Large intestine (tissue), 3 donors: ENCODE measurements at regions not wholly inside any gene's neighbourhood (a gene's known extent, or its start where the extent isn't known, plus 50 kb on each side); places are given as distances from the start of the nearest gene placed in this dataset.

Source experiments
- DNase-seq, 2 donors: peaks; one replicate each; pipeline versions ENCODE4 v3.0.0 to v3.0.0-alpha.2; 2013
- H3K27ac ChIP-seq: one replicate; pipeline ENCODE4 v1.5.1; 2013; ENCODE audit warnings: low read length
- H3K27me3 ChIP-seq: 2 replicates; pipeline ENCODE4 v1.6.1; 2013; ENCODE audit warnings: low read length; ENCODE audit not compliant: control insufficient read depth, insufficient read depth
- H3K36me3 ChIP-seq: 2 replicates; pipeline ENCODE4 v1.6.1; 2013; ENCODE audit warnings: low read length; ENCODE audit not compliant: control insufficient read depth, insufficient read depth
- H3K4me1 ChIP-seq: one replicate; pipeline ENCODE4 v1.6.1; 2013; ENCODE audit warnings: low read length; ENCODE audit not compliant: control insufficient read depth, insufficient read depth
- H3K4me3 ChIP-seq: one replicate; pipeline ENCODE4 v1.5.1; 2013; ENCODE audit warnings: low read length
- H3K9me3 ChIP-seq: one replicate; pipeline ENCODE4 v1.6.1; 2013; ENCODE audit warnings: mild to moderate bottlenecking, low read depth, low read length, moderate library complexity; ENCODE audit not compliant: control insufficient read depth
- WGBS: methylation state at CpG from one replicate; pipeline ENCODE4 v1.1.5; 2013; ENCODE audit warnings: low lambda C conversion rate; ENCODE audit not compliant: insufficient coverage; 5-methylcytosine and 5-hydroxymethylcytosine counted together

- Histone ChIP-seq H3K4me1 (no peaks in the 10 kb centered on the region), H3K36me3 (no peaks in the 10 kb centered on the region), H3K4me3 (no peak overlapping the region), H3K9me3 (no peaks in the 10 kb centered on the region), H3K27ac (no peak overlapping the region), H3K27me3 (peaks cover 2% of the 10 kb centered on the region)
- 83% methylated on average over 2 of the region's 2 CpGs for WGBS
- peak in 1 of 2 donors; percentile 20 for DNase-seq
These were observed 103.0 kb downstream of the SLC30A10 start for GRCh38 chr1:219825355-219825754.

- peaks cover 2% of the 10 kb centered on the region for H3K27me3 ChIP-seq
- 77% methylated on average over 2 of the region's 2 CpGs for WGBS
These were observed 104.0 kb downstream of the SLC30A10 start for GRCh38 chr1:219824338-219824737.

GRCh38 chr1:219820551-219820950, 107.8 kb downstream of the SLC30A10 start:
- H3K27me3 ChIP-seq, result peaks cover 9% of the 10 kb centered on the region
- DNase-seq, result no peak
- H3K9me3 ChIP-seq, result no peaks in the 10 kb centered on the region
- no peak overlapping the region for H3K4me3 ChIP-seq
- H3K36me3 ChIP-seq, result no peaks in the 10 kb centered on the region
- WGBS, result no CpG with 5 or more reads among the region's 2 CpGs
- H3K27ac ChIP-seq, result no peak overlapping the region
- no peaks in the 10 kb centered on the region for H3K4me1 ChIP-seq

More at GRCh38 chr1:219824338-219824737, 104.0 kb downstream of the SLC30A10 start:
- Histone ChIP-seq H3K9me3 (no peaks in the 10 kb centered on the region), H3K27ac (no peak overlapping the region), H3K4me1 (no peaks in the 10 kb centered on the region), H3K4me3 (no peak overlapping the region), H3K36me3 (no peaks in the 10 kb centered on the region)
- no peak for DNase-seq

GRCh38 chr1:219817914-219818313, 110.4 kb downstream of the SLC30A10 start:
- no peak overlapping the region for H3K27ac ChIP-seq
- no peak for DNase-seq

GRCh38 chr1:219813294-219813693, 115.1 kb downstream of the SLC30A10 start:
- DNase-seq, result no peak
- Histone ChIP-seq H3K9me3 (no peaks in the 10 kb centered on the region), H3K27me3 (peaks cover 25% of the 10 kb centered on the region), H3K27ac (no peak overlapping the region), H3K4me3 (no peak overlapping the region), H3K36me3 (no peaks in the 10 kb centered on the region), H3K4me1 (no peaks in the 10 kb centered on the region)
- no CpG with 5 or more reads among the region's 1 CpG for WGBS

More at GRCh38 chr1:219817914-219818313, 110.4 kb downstream of the SLC30A10 start:
- Histone ChIP-seq H3K4me1 (no peaks in the 10 kb centered on the region), H3K9me3 (no peaks in the 10 kb centered on the region), H3K36me3 (no peaks in the 10 kb centered on the region), H3K4me3 (no peak overlapping the region), H3K27me3 (peaks cover 17% of the 10 kb centered on the region)
- WGBS, result no CpG with 5 or more reads among the region's 2 CpGs

- no CpG with 5 or more reads among the region's 4 CpGs for WGBS
- DNase-seq, result peak; percentile 32 to 41
- H3K9me3 ChIP-seq, result no peaks in the 10 kb centered on the region
- no peaks in the 10 kb centered on the region for H3K4me1 ChIP-seq
- no peak overlapping the region for H3K27ac ChIP-seq
- peaks cover 23% of the 10 kb centered on the region for H3K27me3 ChIP-seq
- no peak overlapping the region for H3K4me3 ChIP-seq
- no peaks in the 10 kb centered on the region for H3K36me3 ChIP-seq
These were observed 115.7 kb downstream of the SLC30A10 start for GRCh38 chr1:219812491-219813203.

GRCh38 chr1:219812086-219812485, 116.3 kb downstream of the SLC30A10 start:
- peaks cover 21% of the 10 kb centered on the region for H3K27me3 ChIP-seq
- H3K9me3 ChIP-seq, result no peaks in the 10 kb centered on the region
- H3K4me1 ChIP-seq, result no peaks in the 10 kb centered on the region
- no peak overlapping the region for H3K27ac ChIP-seq
- H3K4me3 ChIP-seq, result no peak overlapping the region
- WGBS, result 60% methylated on average over 2 of the region's 4 CpGs
- no peak for DNase-seq
- no peaks in the 10 kb centered on the region for H3K36me3 ChIP-seq

- H3K4me3 ChIP-seq, result no peak overlapping the region
- H3K27me3 ChIP-seq, result peaks cover 17% of the 10 kb centered on the region
- no peak for DNase-seq
- no peaks in the 10 kb centered on the region for H3K4me1 ChIP-seq
- no peaks in the 10 kb centered on the region for H3K9me3 ChIP-seq
- H3K27ac ChIP-seq, result no peak overlapping the region
- H3K36me3 ChIP-seq, result no peaks in the 10 kb centered on the region
- no CpG with 5 or more reads among the region's 5 CpGs for WGBS
These were observed 117.9 kb downstream of the SLC30A10 start for GRCh38 chr1:219810451-219810850.

- no peaks in the 10 kb centered on the region for H3K36me3 ChIP-seq
- H3K4me1 ChIP-seq, result no peaks in the 10 kb centered on the region
- no peaks in the 10 kb centered on the region for H3K9me3 ChIP-seq
- WGBS, result 100% methylated on average over 3 of the region's 7 CpGs
- no peak for DNase-seq
- no peak overlapping the region for H3K27ac ChIP-seq
- peaks cover 9% of the 10 kb centered on the region for H3K27me3 ChIP-seq
- H3K4me3 ChIP-seq, result no peak overlapping the region
These were observed 119.6 kb downstream of the SLC30A10 start for GRCh38 chr1:219808790-219809189.

- H3K36me3 ChIP-seq, result no peaks in the 10 kb centered on the region
- no peaks in the 10 kb centered on the region for H3K4me1 ChIP-seq
- 100% methylated on average over 1 of the region's 2 CpGs for WGBS
- no peaks in the 10 kb centered on the region for H3K9me3 ChIP-seq
- H3K4me3 ChIP-seq, result no peak overlapping the region
- H3K27ac ChIP-seq, result no peak overlapping the region
- H3K27me3 ChIP-seq, result peaks cover 9% of the 10 kb centered on the region
- no peak for DNase-seq
These were observed 121.7 kb downstream of the SLC30A10 start for GRCh38 chr1:219806642-219807041.

- 100% methylated on average over 3 of the region's 4 CpGs for WGBS
These were observed 122.3 kb downstream of the SLC30A10 start for GRCh38 chr1:219806020-219806419.

More at GRCh38 chr1:219806020-219806419, 122.3 kb downstream of the SLC30A10 start:
- Histone ChIP-seq H3K27me3 (peaks cover 6% of the 10 kb centered on the region), H3K27ac (no peak overlapping the region), H3K9me3 (no peaks in the 10 kb centered on the region), H3K4me3 (no peak overlapping the region), H3K36me3 (no peaks in the 10 kb centered on the region), H3K4me1 (no peaks in the 10 kb centered on the region)
- DNase-seq, result no peak
